EL (cell line): ENCODE measurements at regions not wholly inside any gene's neighbourhood (a gene's known extent, or its start where the extent isn't known, plus 50 kb on each side); places are given as distances from the start of the nearest gene placed in this dataset.

ENCODE experiments used
- DNase-seq: peaks from one replicate; pipeline ENCODE4 v3.0.0-alpha.2; 2016

GRCh38 chr2:208545403-208546042 lies 138.9 kb downstream of the PTH2R start:
- DNase-seq, result no peak

GRCh38 chr2:208546107-208546506 lies 139.5 kb downstream of the PTH2R start:
- DNase-seq, result no peak

GRCh38 chr2:208546860-208547650 lies 140.5 kb downstream of the PTH2R start:
- no peak for DNase-seq

- DNase-seq, result no peak
Observed at GRCh38 chr2:208548700-208549099, 142.1 kb downstream of the PTH2R start.

GRCh38 chr2:208549546-208550158 lies 143.1 kb downstream of the PTH2R start:
- no peak for DNase-seq

- DNase-seq, result no peak
Observed at GRCh38 chr2:208552943-208553342, 146.4 kb downstream of the PTH2R start.

GRCh38 chr2:208556983-208557484 lies 150.4 kb downstream of the PTH2R start:
- no peak for DNase-seq

GRCh38 chr2:208565690-208566416 lies 159.3 kb downstream of the PTH2R start:
- DNase-seq, result no peak

GRCh38 chr2:208568203-208568602 lies 161.6 kb downstream of the PTH2R start:
- DNase-seq, result no peak

GRCh38 chr2:208570066-208570465 lies 163.5 kb downstream of the PTH2R start:
- no peak for DNase-seq

- no peak for DNase-seq
Observed at GRCh38 chr2:208570851-208571763, 164.5 kb downstream of the PTH2R start.

GRCh38 chr2:208571764-208572131 lies 165.2 kb downstream of the PTH2R start:
- DNase-seq, result no peak

- DNase-seq, result no peak
Observed at GRCh38 chr2:208573569-208573968, 167.0 kb downstream of the PTH2R start.

- DNase-seq, result no peak
Observed at GRCh38 chr2:208579678-208580077, 173.1 kb downstream of the PTH2R start.

- no peak for DNase-seq
Observed at GRCh38 chr2:208584378-208584985, 177.9 kb downstream of the PTH2R start.

GRCh38 chr2:208586516-208586915 lies 179.9 kb downstream of the PTH2R start:
- no peak for DNase-seq

- DNase-seq, result no peak
Observed at GRCh38 chr2:208594642-208595385, 188.2 kb downstream of the PTH2R start.

- DNase-seq, result no peak
Observed at GRCh38 chr2:208595386-208596275, 189.0 kb downstream of the PTH2R start.

GRCh38 chr2:208607694-208608093 lies 201.1 kb downstream of the PTH2R start:
- DNase-seq, result no peak
